Stimulated activated CD4-positive, alpha-beta T cell treated with anti-CD3 and anti-CD28 coated beads, Interleukin-12 subunit alpha, Interleukin-12 subunit beta, amount 100 ng/mL, for 4 hours (primary cell): ENCODE measurements at regions not wholly inside any gene's neighbourhood (a gene's known extent, or its start where the extent isn't known, plus 50 kb on each side); places are given as distances from the start of the nearest gene placed in this dataset.
"Not testable (repeated sequence)": the region's sequence is repeated elsewhere in the genome, so short reads cannot be mapped to it uniquely, and the experiment has no call there.

Experiments used
- DNase-seq: peaks from one replicate; pipeline ENCODE4 v3.0.0-alpha.2; 2020

DNA sequence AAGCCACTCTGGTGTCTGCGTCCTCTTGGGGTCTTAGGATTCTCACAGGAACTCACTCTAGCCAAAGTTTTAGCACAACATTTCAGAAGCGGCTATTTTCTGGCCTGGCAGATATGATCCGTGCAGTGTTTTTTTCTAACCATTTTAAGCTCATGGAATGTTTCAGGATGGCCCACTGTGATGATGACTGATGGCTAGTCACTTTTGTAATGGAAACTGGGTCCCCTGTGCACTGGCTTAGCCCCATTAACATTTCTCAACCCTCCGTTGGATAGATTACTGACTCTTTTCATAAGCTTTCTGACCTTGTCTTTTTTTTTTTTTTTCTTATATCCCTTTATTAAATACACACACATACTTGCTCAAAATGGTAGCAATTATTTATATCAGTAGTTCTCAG lies 364.9 kb upstream of the FOXG1 start:
- not testable (repeated sequence) for DNase-seq

DNA sequence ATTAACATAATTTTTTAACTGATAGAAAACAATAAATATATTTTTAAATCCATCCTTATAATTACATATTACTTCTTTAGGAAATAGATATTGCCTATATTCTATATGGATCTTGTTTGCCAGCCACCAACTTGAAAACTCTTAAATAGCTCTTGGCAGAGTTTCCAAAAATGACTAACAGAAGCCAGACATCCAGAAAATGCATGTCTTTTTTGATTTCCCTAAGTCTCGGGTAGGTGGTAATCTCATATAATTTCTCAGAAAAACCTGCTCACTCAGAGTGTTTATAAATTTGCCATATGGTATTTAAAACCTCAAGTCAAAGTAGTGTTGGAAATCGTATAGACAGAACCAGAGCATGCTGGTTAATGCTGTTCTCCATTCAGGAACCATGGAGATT lies 360.4 kb upstream of the FOXG1 start:
- DNase-seq, result no peak

GRCh38 chr14:28407031-28407825 lies 359.4 kb upstream of the FOXG1 start:
- no peak for DNase-seq

GRCh38 chr14:28407996-28408395 lies 358.6 kb upstream of the FOXG1 start:
- no peak for DNase-seq

- DNase-seq, result no peak
Observed at GRCh38 chr14:28412077-28412476, 354.5 kb upstream of the FOXG1 start.

DNA sequence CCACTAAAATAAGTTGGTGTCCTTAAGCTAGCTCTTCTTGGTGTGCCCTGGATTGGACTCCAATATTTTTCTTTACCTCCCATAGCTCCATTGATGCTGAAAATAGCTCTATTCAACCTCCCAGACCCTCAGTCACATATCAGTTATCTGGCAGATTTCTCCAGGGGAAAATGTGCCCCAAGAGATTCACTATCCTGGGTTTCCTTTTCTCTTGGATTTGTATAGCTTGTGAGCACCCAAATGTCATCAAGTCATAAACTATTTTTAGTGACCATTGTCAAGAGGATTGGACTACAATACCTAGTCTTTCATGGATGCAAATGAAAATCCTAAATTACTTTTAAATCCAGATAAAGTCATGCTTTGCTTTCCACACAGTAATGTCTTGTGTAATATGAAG lies 339.6 kb upstream of the FOXG1 start:
- no peak for DNase-seq

DNA sequence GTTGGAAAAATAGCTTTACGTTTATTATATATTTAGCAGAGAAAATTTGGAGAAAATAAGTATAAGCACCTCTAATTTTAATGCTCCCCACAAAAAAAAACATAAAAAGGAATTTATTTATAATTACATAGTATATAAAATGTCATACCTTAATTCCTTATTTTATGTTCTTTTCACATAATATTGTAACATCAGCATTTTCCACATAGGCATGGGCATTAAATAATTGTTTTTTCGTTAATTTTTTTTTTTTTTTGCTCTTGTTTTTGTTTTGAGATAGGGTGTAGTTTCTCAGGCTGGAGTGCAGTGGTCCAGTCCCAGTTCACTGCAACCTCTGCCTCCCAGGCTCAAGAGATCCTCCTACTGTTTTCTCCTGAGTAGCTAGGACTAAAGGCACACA lies 329.8 kb upstream of the FOXG1 start:
- DNase-seq, result no peak

- DNase-seq, result no peak
Observed at GRCh38 chr14:28461389-28461788, 305.2 kb upstream of the FOXG1 start.

DNA sequence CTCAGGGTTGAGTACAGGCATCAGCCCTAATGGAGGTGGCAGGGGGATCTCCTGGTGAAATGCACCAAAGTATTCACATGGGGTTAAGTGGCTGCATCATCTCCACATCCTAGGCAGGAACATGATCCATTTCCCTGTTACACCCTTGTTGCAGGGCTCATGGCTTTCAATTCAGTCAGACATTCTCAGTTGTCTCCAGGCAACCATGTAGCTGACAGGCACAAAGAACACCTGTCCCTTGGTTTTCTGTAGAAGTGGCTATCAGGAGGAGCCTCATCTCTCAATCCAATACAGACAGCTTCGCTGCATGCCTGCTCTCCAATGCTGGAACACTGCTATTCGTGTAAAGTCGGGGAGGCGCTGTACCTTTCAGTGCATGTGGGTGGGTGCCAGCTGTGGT lies 299.0 kb upstream of the FOXG1 start:
- DNase-seq, result no peak

DNA sequence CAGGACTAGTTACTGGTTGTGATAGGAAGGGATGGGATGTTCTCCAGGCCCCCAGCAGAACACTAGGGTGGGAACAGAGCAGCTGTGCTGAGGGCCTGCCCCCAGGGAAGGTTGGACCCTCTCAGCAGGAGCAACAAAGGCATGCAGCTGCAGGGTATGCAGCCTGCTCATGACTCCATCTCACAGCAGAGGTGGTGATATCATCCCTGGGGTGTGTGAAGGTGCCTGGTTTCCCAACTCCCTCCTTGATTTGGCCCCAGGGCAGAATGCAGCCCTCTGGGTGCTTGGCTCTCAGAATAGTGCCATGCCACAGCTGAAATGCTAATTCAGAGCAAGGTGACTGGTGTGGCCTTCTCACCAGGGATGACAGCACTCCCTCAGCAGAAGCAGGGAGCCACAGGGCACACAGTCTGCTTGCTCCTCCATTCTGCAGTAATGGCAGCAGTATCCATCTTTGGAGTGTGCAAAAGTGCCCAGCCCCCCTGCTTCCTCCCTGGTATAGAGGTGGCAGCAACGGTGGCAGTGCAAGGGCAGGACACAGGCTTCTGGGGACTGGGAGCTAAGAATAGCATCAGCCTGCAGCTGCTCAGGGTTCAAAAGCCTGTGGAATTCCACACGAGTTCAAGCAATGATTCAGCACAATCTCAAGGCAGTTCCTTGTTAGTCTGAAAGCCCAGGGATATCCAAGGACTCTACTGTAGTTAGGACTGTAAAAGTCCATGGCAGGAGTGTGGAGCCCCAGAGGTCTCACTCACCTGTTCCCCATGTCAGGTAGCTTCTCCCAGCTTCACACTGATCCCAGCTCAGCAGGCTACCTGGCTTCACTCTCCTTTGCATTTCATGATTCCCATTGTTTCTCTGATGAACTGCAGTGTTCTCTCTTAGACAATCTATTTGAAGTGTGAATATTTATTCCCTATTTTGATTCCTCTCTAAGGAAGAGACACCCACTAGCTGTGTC lies 298.1 kb upstream of the FOXG1 start:
- DNase-seq, result no peak

DNA sequence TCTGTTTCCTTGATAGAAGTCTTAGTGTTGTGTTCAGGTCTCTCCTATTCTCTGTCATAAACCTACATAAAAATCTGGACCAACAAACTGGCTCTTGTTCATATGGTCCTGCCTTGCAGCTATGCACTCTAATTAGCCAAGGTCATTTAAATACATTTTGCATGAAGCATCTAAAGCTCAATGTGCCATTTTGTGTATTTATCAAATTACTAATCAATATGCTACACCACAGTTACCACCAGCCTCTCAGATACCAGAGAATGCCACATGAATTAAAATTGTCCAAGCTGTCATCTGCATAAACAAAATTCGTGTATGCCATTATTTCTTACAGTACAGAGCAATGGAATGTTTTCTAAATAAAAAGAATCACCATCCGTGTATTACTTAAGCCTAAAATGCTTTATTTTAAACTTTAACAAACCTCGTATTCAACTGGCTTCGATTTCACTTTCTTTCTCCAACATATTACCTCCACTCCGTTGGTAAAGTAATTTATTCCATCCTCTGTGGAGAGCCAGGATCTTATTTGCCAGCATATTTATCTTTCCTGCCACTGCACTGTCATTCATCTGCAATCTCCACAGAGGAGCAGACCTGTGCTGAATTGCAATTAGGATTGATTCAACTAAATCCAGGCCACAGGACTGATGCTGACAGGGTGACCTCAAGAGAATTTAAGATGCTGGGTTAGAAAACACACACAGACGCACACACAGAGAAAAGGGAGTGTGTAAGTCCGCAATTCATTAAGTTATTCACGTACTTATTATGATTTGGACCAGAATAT lies 284.1 kb upstream of the FOXG1 start:
- DNase-seq, result no peak

DNA sequence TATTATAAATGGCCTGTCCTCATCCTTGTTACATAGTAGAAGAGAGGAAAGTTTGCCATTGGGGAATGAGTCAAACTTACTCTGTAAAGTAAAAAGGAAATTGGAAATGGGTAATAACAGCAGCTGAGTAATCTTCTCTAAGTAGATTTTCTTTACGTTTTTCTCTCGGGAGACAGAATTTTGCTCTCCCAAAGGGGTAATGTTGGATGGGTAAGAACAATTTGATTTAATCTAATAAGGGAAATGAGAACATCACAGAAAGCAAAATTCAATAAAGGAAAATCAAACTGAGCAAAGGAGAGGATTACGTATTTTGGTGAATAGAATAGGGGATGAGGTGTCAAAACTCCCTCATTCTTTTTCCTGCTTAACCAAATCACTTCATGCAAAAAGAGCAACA lies 283.1 kb upstream of the FOXG1 start:
- DNase-seq, result no peak

- no peak for DNase-seq
Observed at GRCh38 chr14:28488684-28489083, 277.9 kb upstream of the FOXG1 start.

- DNase-seq, result no peak
Observed at GRCh38 chr14:28493516-28493915, 273.1 kb upstream of the FOXG1 start.

DNA sequence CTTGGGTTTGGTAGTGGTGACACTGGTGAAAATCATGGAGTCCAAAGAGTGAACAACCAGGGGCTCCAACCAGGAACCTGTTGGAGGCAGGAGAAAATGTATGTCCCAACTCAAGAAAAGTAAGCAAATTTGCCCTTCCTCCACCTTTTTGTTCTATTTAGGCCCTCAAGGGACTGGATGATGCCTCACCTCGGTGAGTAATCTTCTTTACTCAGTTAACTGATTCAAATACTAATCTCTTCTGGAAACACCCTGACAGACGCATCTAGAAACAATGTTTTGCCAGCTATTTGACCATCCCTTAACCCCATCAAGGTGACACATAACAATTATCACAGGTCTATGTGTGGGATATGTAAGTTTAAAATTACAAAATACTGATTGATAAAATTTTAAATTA lies 272.4 kb upstream of the FOXG1 start:
- no peak for DNase-seq

- no peak for DNase-seq
Observed at GRCh38 chr14:28496364-28496763, 270.2 kb upstream of the FOXG1 start.

GRCh38 chr14:28502517-28502916 lies 264.1 kb upstream of the FOXG1 start:
- DNase-seq, result no peak

DNA sequence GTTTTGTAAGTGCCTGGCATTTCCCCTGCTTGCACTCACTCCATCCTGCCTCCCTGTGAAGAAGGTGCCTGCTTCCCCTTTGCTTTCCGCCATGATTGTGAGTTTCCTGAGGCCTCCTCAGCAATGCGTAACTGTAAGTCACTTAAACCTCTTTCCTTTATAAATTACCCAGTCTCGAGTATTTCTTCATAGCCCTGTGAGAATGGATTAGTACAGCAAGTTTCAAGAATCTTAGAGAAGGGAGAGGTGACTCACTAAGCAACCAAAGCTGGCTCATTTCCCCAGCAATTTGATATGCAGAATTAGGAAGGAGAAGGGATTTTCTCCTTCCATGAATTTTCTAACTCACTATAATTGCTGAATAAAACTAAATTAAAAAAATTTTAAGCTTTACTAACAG lies 251.0 kb upstream of the FOXG1 start:
- DNase-seq, result no peak

- no peak for DNase-seq
Observed at GRCh38 chr14:28536889-28537288, 229.7 kb upstream of the FOXG1 start.

DNA sequence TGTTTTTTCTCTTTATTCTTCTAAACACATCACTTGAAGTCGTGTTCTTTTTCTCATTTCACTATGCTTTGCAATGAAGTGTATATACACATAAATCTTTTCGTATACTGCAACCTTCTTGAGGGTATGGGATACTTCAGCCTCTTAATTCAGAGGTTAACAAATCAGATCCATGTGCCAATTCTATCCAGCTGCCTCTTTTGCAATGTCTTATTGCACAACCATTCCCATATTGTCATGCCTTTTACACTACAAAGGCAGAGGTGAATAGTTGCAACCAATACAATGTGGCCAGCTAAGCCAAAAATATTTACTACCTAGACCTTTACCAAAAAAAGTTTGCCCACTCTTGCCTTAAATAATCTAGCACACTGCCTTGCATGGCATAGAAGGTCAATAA lies 224.5 kb upstream of the FOXG1 start:
- no peak for DNase-seq

GRCh38 chr14:28565345-28565744 lies 201.2 kb upstream of the FOXG1 start:
- DNase-seq, result no peak

- DNase-seq, result no peak
Observed at GRCh38 chr14:28570391-28570790, 196.2 kb upstream of the FOXG1 start.

DNA sequence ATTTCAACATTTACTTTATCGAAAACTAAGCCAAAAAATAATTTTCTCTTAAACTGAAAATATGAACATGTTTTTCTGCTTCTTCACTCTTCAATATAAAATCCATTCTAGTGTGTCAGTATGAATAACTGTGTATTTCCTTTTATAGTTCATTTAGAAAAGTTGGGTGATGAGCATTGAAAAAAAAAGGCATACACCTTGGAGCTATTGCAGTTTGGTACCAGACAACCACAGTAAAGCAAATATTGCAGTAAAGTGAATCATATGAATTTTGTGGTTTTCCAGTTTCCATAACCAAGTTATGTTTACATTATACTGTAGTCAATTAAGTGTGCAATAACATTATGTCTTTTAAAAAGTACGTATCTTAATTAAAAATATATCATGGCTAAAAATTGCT lies 195.0 kb upstream of the FOXG1 start:
- DNase-seq, result no peak
